KMS-11 (cell line): ENCODE measurements at regions not wholly inside any gene's neighbourhood (a gene's known extent, or its start where the extent isn't known, plus 50 kb on each side); places are given as distances from the start of the nearest gene placed in this dataset.

Experiments
- H2AFZ ChIP-seq: fragments of 200-600 bp; sonication (generic); 2 replicates; pipeline ENCODE4 v1.6.1; 2016; ENCODE audit warnings: antibody characterized with exemption, mixed run types, low read depth
- H3K27ac ChIP-seq: fragments of 200-600 bp; sonication (generic); 2 replicates; pipeline ENCODE4 v1.6.1; 2016; ENCODE audit warnings: mild to moderate bottlenecking, mixed run types
- H3K27me3 ChIP-seq: fragments of 200-600 bp; sonication (generic); 2 replicates; pipeline ENCODE4 v1.6.1; 2017; ENCODE audit warnings: mild to moderate bottlenecking, low read depth, mixed run types, moderate library complexity; ENCODE audit not compliant: insufficient read depth
- H3K36me3 ChIP-seq: fragments of 200-600 bp; sonication (generic); 2 replicates; pipeline ENCODE4 v1.6.1; 2017; ENCODE audit warnings: mild to moderate bottlenecking, mixed run types; ENCODE audit not compliant: insufficient read depth
- H3K4me1 ChIP-seq: fragments of 200-600 bp; sonication (generic); 2 replicates; pipeline ENCODE4 v1.6.1; 2016; ENCODE audit warnings: mild to moderate bottlenecking, low read depth, mixed run types; ENCODE audit not compliant: poor library complexity, severe bottlenecking
- H3K4me2 ChIP-seq: fragments of 200-600 bp; sonication (generic); 2 replicates; pipeline ENCODE4 v1.7.0; 2016; ENCODE audit warnings: mild to moderate bottlenecking, mixed run types
- H3K4me3 ChIP-seq: fragments of 200-600 bp; sonication (generic); IDR thresholded peaks from 2 replicates; pipeline ENCODE4 v1.6.1; 2017; ENCODE audit warnings: low read depth, low read length, mixed read lengths; ENCODE audit not compliant: insufficient read depth
- H3K79me2 ChIP-seq: fragments of 200-600 bp; sonication (generic); 2 replicates; pipeline ENCODE4 v1.6.1; 2016; ENCODE audit warnings: low read depth, mixed run types; ENCODE audit not compliant: insufficient read depth
- H3K9ac ChIP-seq: fragments of 200-600 bp; sonication (generic); 2 replicates; pipeline ENCODE4 v1.6.1; 2016; ENCODE audit warnings: mild to moderate bottlenecking, mixed run types
- H4K20me1 ChIP-seq: fragments of 200-600 bp; sonication (generic); 2 replicates; pipeline ENCODE4 v1.6.1; 2016; ENCODE audit warnings: mild to moderate bottlenecking, mixed run types; ENCODE audit not compliant: insufficient read depth
- CTCF ChIP-seq: fragments of 200-600 bp; sonication (generic); conservative IDR thresholded peaks from 2 replicates; pipeline ENCODE4 v1.6.1; 2017; ENCODE audit warnings: low read depth, mild to moderate bottlenecking, antibody characterized with exemption, low read length, moderate library complexity, mixed read lengths

GRCh38 chr1:58893257-58893869, 109.5 kb upstream of the JUN start:
- Histone ChIP-seq H3K4me2 (no peak overlapping the region), H4K20me1 (no peaks in the 10 kb centered on the region), H3K27me3 (no peaks in the 10 kb centered on the region), H3K4me1 (peaks cover 10% of the 10 kb centered on the region), H3K79me2 (no peaks in the 10 kb centered on the region), H3K27ac (no peak overlapping the region), H3K9ac (no peak overlapping the region), H3K4me3 (no peak overlapping the region), H2AFZ (no peak overlapping the region), H3K36me3 (no peaks in the 10 kb centered on the region)
- TF ChIP-seq CTCF, result no peak

GRCh38 chr1:58895082-58895481, 111.2 kb upstream of the JUN start:
- Histone ChIP-seq H3K4me2 (no peak overlapping the region), H3K9ac (no peak overlapping the region), H3K79me2 (no peaks in the 10 kb centered on the region), H3K4me1 (peaks cover 10% of the 10 kb centered on the region), H3K36me3 (no peaks in the 10 kb centered on the region), H2AFZ (no peak overlapping the region), H3K27me3 (no peaks in the 10 kb centered on the region), H4K20me1 (no peaks in the 10 kb centered on the region), H3K27ac (no peak overlapping the region), H3K4me3 (no peak overlapping the region)
- TF ChIP-seq CTCF, result no peak

- H4K20me1 ChIP-seq, result no peaks in the 10 kb centered on the region
- H3K36me3 ChIP-seq, result no peaks in the 10 kb centered on the region
- TF ChIP-seq CTCF, result no peak
- no peak overlapping the region for H3K4me3 ChIP-seq
- no peaks in the 10 kb centered on the region for H3K79me2 ChIP-seq
- H3K27ac ChIP-seq, result no peak overlapping the region
- H2AFZ ChIP-seq, result no peak overlapping the region
- H3K4me2 ChIP-seq, result no peak overlapping the region
- peaks cover 12% of the 10 kb centered on the region for H3K4me1 ChIP-seq
- H3K27me3 ChIP-seq, result no peaks in the 10 kb centered on the region
- no peak overlapping the region for H3K9ac ChIP-seq
Observed at GRCh38 chr1:58895559-58896145, 111.8 kb upstream of the JUN start.

- H3K36me3 ChIP-seq, result no peaks in the 10 kb centered on the region
- H3K27ac ChIP-seq, result no peak overlapping the region
- no peaks in the 10 kb centered on the region for H3K79me2 ChIP-seq
- peaks cover 18% of the 10 kb centered on the region for H3K4me1 ChIP-seq
- no peak overlapping the region for H2AFZ ChIP-seq
- H3K9ac ChIP-seq, result no peak overlapping the region
- TF ChIP-seq CTCF, result no peak
- no peak overlapping the region for H3K4me2 ChIP-seq
- H3K27me3 ChIP-seq, result no peaks in the 10 kb centered on the region
- H3K4me3 ChIP-seq, result no peak overlapping the region
- H4K20me1 ChIP-seq, result no peaks in the 10 kb centered on the region
Observed at GRCh38 chr1:58896246-58897183, 112.7 kb upstream of the JUN start.
